Small intestine (tissue), 7 donors: ENCODE measurements at regions not wholly inside any gene's neighbourhood (a gene's known extent, or its start where the extent isn't known, plus 50 kb on each side); places are given as distances from the start of the nearest gene placed in this dataset.

ENCODE experiments used
- DNase-seq, 2 donors: peaks; one replicate each; pipeline versions ENCODE4 v3.0.0 to v3.0.0-alpha.2; 2013
- FAIRE-seq: peaks from 2 replicates; lab custom pipeline; 2012; peaks lifted over from hg19 to GRCh38; lab: Jason Lieb, UNC
- H3K27ac ChIP-seq, 3 donors: one replicate each; pipeline ENCODE4 v1.5.1; 2013; ENCODE audit warnings: low read length in 2 of 3, mild to moderate bottlenecking in 2 of 3, control low read depth in 1 of 3, inconsistent platforms in 1 of 3, low read depth in 1 of 3, moderate library complexity in 1 of 3
- H3K27me3 ChIP-seq, 3 donors: one replicate each; pipeline ENCODE4 v1.6.1; 2013; ENCODE audit warnings: low read length in 3 of 3, inconsistent platforms in 1 of 3; ENCODE audit not compliant: control insufficient read depth in 3 of 3, insufficient read depth in 3 of 3
- H3K36me3 ChIP-seq, 3 donors: one replicate each; pipeline ENCODE4 v1.6.1; 2013; ENCODE audit warnings: low read length in 3 of 3, inconsistent platforms in 1 of 3, low read depth in 1 of 3, mild to moderate bottlenecking in 1 of 3, moderate library complexity in 1 of 3; ENCODE audit not compliant: control insufficient read depth in 3 of 3, insufficient read depth in 2 of 3
- H3K4me1 ChIP-seq, 3 donors: one replicate each; pipeline ENCODE4 v1.6.1; 2013; ENCODE audit warnings: low read length in 2 of 3, inconsistent platforms in 1 of 3, low read depth in 1 of 3, mild to moderate bottlenecking in 1 of 3, moderate library complexity in 1 of 3; ENCODE audit not compliant: control insufficient read depth in 3 of 3, insufficient read depth in 2 of 3
- H3K4me3 ChIP-seq, 3 donors: one replicate each; pipeline ENCODE4 v1.5.1; 2013; ENCODE audit warnings: low read length in 3 of 3, control low read depth in 1 of 3, inconsistent platforms in 1 of 3, low read depth in 1 of 3, mild to moderate bottlenecking in 1 of 3, moderate library complexity in 1 of 3
- H3K9me3 ChIP-seq, 2 donors: one replicate each; pipeline ENCODE4 v1.6.1; 2013; ENCODE audit warnings: low read depth in 1 of 2, low read length in 1 of 2; ENCODE audit not compliant: control insufficient read depth in 2 of 2, insufficient read depth in 1 of 2
- WGBS, 3 donors: extraction: QIAGEN DNeasy Blood & Tissue Kit; methylation state at CpG; one replicate each; pipeline ENCODE4 v1.1.7; 2013; 5-methylcytosine and 5-hydroxymethylcytosine counted together
- donor health status: healthy with polysubstance abuse.
- donor health status: control.
- donor health status: control.
- donor health status: Bipolar disorder and iron deficiency.
- donor health status: healthy.

DNA sequence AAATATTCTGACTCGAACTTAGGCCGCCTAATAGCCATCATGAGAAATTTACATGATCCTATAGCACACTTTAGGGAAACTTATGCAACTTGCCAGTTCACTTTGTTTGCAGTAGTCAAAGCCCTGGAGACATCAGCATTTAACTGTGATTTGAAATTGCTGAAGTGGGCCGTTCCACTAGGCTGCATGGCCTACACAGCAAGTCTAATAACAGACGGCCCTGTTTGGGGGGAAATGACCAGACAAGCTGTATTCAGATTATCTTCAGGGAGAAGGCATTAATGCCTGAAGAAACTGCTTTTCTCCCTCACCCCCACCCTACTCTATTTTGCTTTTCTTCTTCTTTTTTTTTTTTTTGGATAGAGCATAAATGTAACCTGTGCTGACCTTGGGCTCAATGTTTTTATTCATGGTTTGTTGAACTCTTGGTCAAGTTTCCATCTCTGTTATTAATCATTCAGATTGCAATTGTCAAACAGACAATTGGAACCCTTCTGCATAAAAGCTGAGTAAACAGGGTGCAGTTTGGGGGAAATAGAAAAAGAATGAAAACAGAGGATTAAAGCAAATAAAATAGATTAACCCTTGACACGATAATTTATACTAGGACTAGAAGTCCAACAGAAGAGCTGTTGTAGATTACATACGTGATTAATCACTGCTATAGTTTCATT, 1928.2 kb upstream of the WWC1 start:
- FAIRE-seq = no peak
- peaks cover 0 to 8% of the 10 kb centered on the region in 2 donors for H3K9me3 ChIP-seq
- 46 to 52% (median 49%) methylated on average over 6 of the region's 6 CpGs for WGBS, 3 donors

DNA sequence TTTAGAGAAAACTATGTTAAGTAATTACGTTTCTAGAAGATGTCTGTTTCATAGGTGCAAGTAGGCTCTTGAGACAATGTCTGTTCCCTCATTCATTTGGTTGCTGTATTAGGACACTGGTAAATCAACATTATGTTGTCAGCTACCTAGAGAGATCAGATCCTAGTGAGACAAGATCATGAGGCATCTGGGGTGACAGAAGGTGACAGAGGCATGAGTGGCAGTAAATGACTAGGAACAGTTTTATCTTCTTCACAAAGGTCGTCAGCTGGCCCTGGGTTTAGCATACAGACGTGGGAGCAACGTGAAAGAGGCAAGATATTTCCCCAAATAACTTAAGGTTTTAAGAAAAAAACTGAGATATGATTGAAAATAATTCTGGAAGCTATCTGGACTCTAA, 1926.3 kb upstream of the WWC1 start:
- Histone ChIP-seq H3K36me3 (no peaks in the 10 kb centered on the region), H3K27ac (no peak overlapping the region), H3K27me3 (no peaks in the 10 kb centered on the region), H3K4me1 (peaks cover 0 to 5% (median 0%) of the 10 kb centered on the region in 3 donors), H3K9me3 (peaks cover 0 to 8% of the 10 kb centered on the region in 2 donors), H3K4me3 (no peak overlapping the region)
- 30 to 62% (median 32%) methylated on average over 4 of the region's 4 CpGs for WGBS, 3 donors
- DNase-seq (no peak), FAIRE-seq (no peak)

More for the DNA sequence above, 1928.2 kb upstream of the WWC1 start:
- DNase-seq = no peak
- H3K4me3 ChIP-seq = no peak overlapping the region
- no peaks in the 10 kb centered on the region for H3K36me3 ChIP-seq
- no peaks in the 10 kb centered on the region for H3K4me1 ChIP-seq
- no peak overlapping the region for H3K27ac ChIP-seq
- no peaks in the 10 kb centered on the region for H3K27me3 ChIP-seq

DNA sequence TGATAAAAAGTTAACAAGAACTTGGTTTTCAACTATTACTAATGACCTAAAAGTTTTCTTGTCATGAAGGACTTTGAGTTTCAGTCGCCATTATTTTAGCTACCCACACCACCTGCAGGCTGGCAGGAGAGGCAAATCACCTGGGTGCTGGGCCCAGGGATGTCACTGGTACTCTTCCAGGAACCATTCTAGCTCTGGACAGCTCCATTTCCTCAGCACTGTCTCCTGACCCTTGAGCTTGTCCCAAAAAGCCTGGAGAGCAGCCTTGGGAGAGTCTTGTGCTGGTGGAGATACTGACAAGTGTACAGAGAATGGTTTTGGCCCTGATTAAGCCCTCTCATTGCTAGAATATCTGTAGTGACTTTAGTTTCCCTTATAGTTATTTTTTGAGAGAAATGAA, 1924.1 kb upstream of the WWC1 start:
- WGBS, 3 donors = 65 to 80% (median 68%) methylated on average over 1 of the region's 1 CpG
- H3K4me3 ChIP-seq = no peak overlapping the region
- H3K4me1 ChIP-seq = peaks cover 0 to 5% (median 0%) of the 10 kb centered on the region in 3 donors
- no peak for FAIRE-seq
- no peaks in the 10 kb centered on the region for H3K9me3 ChIP-seq
- H3K27me3 ChIP-seq = no peaks in the 10 kb centered on the region
- H3K27ac ChIP-seq = no peak overlapping the region
- H3K36me3 ChIP-seq = no peaks in the 10 kb centered on the region
- no peak for DNase-seq

GRCh38 chr5:166369346-166369745, 1922.1 kb upstream of the WWC1 start:
- WGBS, 3 donors = 44 to 66% (median 54%) methylated on average over 2 of the region's 2 CpGs
- H3K4me3 ChIP-seq = no peak overlapping the region
- H3K36me3 ChIP-seq = no peaks in the 10 kb centered on the region
- H3K27me3 ChIP-seq = no peaks in the 10 kb centered on the region
- no peak for FAIRE-seq
- no peak overlapping the region for H3K27ac ChIP-seq
- no peak for DNase-seq
- H3K9me3 ChIP-seq = no peaks in the 10 kb centered on the region
- H3K4me1 ChIP-seq = peaks cover 0 to 5% (median 0%) of the 10 kb centered on the region in 3 donors

GRCh38 chr5:166369807-166370206, 1921.6 kb upstream of the WWC1 start:
- H3K4me1 ChIP-seq = peaks cover 0 to 5% (median 0%) of the 10 kb centered on the region in 3 donors
- H3K27ac ChIP-seq = no peak overlapping the region
- H3K36me3 ChIP-seq = no peaks in the 10 kb centered on the region
- FAIRE-seq (no peak), DNase-seq (no peak)
- H3K9me3 ChIP-seq = no peaks in the 10 kb centered on the region
- 25 to 41% (median 30%) methylated on average over 2 of the region's 2 CpGs for WGBS, 3 donors
- H3K27me3 ChIP-seq = no peaks in the 10 kb centered on the region
- no peak overlapping the region for H3K4me3 ChIP-seq

- WGBS, 3 donors = 68 to 71% (median 70%) methylated on average over 6 of the region's 6 CpGs
- no peaks in the 10 kb centered on the region for H3K36me3 ChIP-seq
- no peak overlapping the region for H3K4me3 ChIP-seq
- H3K27me3 ChIP-seq = no peaks in the 10 kb centered on the region
- H3K4me1 ChIP-seq = peaks cover 0 to 5% (median 0%) of the 10 kb centered on the region in 3 donors
- no peak for DNase-seq
- no peaks in the 10 kb centered on the region for H3K9me3 ChIP-seq
- no peak overlapping the region for H3K27ac ChIP-seq
- FAIRE-seq = no peak
Measured at GRCh38 chr5:166370928-166371690, 1920.3 kb upstream of the WWC1 start.

DNA sequence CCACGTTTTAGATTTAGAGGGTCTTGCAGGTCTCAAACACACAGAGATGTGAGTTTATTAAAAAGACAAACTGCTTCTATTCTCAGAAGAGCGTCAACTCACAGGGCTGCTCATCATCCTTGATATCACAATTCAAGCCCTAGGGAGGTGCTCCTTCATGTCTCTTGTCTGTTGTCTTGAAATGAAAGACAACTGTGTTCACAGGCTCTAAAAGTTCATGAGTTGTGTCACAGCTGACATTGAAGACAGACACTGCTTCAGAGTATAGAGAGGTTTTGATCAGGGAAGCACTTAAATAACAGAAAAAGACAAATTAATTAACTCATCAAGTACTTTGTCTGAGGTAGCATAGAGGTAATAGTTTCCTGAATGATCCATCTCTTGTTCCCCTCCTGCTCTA, 1917.6 kb upstream of the WWC1 start:
- H3K36me3 ChIP-seq = no peaks in the 10 kb centered on the region
- H3K4me3 ChIP-seq = no peak overlapping the region
- peaks cover 0 to 5% of the 10 kb centered on the region in 2 donors for H3K9me3 ChIP-seq
- no peak overlapping the region for H3K27ac ChIP-seq
- no peaks in the 10 kb centered on the region for H3K27me3 ChIP-seq
- WGBS, 3 donors = 86 to 89% (median 87%) methylated on average over 2 of the region's 2 CpGs
- DNase-seq (no peak), FAIRE-seq (no peak)
- H3K4me1 ChIP-seq = peaks cover 0 to 5% (median 0%) of the 10 kb centered on the region in 3 donors

GRCh38 chr5:166377756-166378155, 1913.7 kb upstream of the WWC1 start:
- H3K9me3 ChIP-seq = peaks cover 0 to 17% of the 10 kb centered on the region in 2 donors
- no peak for DNase-seq
- H3K4me1 ChIP-seq = peaks cover 0 to 3% (median 0%) of the 10 kb centered on the region in 3 donors
- no peaks in the 10 kb centered on the region for H3K27me3 ChIP-seq
- FAIRE-seq = no peak
- H3K36me3 ChIP-seq = no peaks in the 10 kb centered on the region
- WGBS, 3 donors = 78 to 85% (median 84%) methylated on average over 6 of the region's 6 CpGs
- no peak overlapping the region for H3K27ac ChIP-seq
- no peak overlapping the region for H3K4me3 ChIP-seq
